ENCODE measurements at regions not wholly inside any gene's neighbourhood (a gene's known extent, or its start where the extent isn't known, plus 50 kb on each side); places are given as distances from the start of the nearest gene placed in this dataset.

GRCh38 chr7:96931891-96932290, 73.5 kb upstream of the DLX6 start:
- DNase-seq, result no peak

GRCh38 chr7:96933067-96933645, 72.2 kb upstream of the DLX6 start:
- DNase-seq, result no peak

DNA sequence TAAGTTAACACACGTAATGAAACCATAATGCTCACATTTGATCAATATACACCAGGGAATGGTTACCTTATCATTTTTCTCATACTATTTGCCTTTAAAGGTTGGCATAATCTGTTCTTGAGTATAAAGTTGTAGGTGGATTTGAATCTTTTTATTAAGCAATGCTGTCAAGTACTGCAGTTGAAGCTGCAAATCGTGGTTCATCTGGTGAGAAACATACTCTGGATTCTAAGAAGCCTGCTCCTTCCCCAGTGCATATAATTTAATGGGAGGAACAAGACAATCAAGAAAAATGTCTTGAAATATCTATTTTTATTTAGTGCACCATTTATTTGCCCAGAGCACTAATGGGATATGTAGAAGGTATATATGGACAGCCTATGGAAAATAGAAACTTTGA, 68.7 kb upstream of the DLX6 start:
- DNase-seq, result no peak

DNA sequence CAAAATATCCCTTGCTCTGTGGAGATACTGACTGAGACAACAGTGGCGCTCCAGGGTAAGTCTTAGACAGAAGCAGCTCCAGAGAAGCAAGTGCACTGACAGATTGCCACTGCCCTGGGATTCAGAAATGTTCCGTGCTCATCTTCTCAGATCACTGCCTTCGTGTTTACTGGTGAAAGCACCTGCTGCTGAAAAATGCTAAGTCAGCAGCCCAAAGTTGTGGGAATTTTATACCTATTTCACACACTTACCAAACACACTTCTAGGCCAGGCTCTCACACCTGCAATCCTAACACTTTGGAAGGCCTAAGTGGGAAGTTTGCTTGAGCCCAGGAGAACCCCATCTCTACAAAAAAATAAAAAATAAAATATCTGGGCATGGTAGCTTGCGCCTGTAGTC, 63.2 kb upstream of the DLX6 start:
- DNase-seq, result no peak

- no peak for DNase-seq
Measured at GRCh38 chr7:96949766-96950165, 55.6 kb upstream of the DLX6 start.

DNA sequence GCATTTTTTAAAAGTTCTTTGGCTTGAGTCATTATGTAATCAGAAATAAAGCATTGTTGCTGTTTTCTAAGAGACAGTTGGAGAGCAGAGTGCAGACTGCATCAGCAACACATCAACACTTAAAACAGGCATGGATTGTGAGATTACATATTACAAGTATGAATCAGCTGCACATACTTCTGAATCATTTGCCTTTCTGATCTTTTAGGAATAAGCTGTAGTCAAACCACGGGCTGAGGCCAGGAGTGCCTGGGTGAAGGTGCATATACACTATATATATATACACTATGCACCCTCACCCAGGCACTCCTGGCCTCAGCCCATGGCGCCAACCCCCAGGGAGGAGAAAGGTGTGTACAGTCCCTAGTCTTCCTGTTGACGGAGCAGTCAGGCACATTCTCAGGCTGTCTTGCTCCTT, 52.4 kb upstream of the DLX6 start:
- no peak for DNase-seq

- no peak for DNase-seq
Measured at GRCh38 chr7:96953676-96954513, 51.5 kb upstream of the DLX6 start.

All from CD4-positive, alpha-beta T cell treated with Interleukin-1 beta for 1 hour (primary cell).